ENCODE measurements at regions not wholly inside any gene's neighbourhood (a gene's known extent, or its start where the extent isn't known, plus 50 kb on each side); places are given as distances from the start of the nearest gene placed in this dataset.

DNA sequence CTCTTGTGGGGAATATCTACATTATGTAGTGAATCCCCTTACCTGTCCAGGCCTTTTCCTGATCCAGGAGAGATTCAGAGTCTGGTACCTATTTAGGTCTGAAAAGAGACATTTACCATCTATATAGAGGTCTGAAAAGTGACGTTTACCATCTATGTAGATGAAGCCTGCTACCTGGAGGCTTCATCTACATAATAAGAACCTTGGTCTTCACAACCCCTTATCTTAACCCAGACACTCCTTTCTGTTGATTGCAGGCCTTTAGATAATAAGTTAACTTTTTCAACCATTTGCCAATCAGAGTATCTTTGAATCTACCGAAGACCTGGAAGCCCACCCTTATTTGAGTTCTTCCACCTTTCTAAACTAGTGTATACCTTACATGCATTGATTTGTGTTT, 113.0 kb upstream of the DMRT1 start:
- no peak overlapping the region for H3K4me2 ChIP-seq
- no peak overlapping the region for H2AFZ ChIP-seq (ENCODE audit: low read depth)
- H3K4me3 ChIP-seq (IDR thresholded peaks at IDR 0.05; ENCODE audit: insufficient read depth, low read depth, low read length), result no peak overlapping the region
- H4K20me1 ChIP-seq (ENCODE audit: insufficient read depth), result no peaks in the 10 kb centered on the region
- no peaks in the 10 kb centered on the region for H3K36me3 ChIP-seq (ENCODE audit: insufficient read depth)
- TF ChIP-seq, protein P1, sequence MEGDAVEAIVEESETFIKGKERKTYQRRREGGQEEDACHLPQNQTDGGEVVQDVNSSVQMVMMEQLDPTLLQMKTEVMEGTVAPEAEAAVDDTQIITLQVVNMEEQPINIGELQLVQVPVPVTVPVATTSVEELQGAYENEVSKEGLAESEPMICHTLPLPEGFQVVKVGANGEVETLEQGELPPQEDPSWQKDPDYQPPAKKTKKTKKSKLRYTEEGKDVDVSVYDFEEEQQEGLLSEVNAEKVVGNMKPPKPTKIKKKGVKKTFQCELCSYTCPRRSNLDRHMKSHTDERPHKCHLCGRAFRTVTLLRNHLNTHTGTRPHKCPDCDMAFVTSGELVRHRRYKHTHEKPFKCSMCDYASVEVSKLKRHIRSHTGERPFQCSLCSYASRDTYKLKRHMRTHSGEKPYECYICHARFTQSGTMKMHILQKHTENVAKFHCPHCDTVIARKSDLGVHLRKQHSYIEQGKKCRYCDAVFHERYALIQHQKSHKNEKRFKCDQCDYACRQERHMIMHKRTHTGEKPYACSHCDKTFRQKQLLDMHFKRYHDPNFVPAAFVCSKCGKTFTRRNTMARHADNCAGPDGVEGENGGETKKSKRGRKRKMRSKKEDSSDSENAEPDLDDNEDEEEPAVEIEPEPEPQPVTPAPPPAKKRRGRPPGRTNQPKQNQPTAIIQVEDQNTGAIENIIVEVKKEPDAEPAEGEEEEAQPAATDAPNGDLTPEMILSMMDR (conservative IDR thresholded peaks at IDR 0.05; ENCODE audit: low read depth, low read length), result no peak
- no peaks in the 10 kb centered on the region for H3K4me1 ChIP-seq (ENCODE audit: low read depth, poor library complexity, severe bottlenecking)
- no peaks in the 10 kb centered on the region for H3K79me2 ChIP-seq (ENCODE audit: insufficient read depth, low read depth)
- H3K27me3 ChIP-seq (ENCODE audit: insufficient read depth, low read depth), result no peaks in the 10 kb centered on the region
- no peak overlapping the region for H3K9ac ChIP-seq
- no peak overlapping the region for H3K27ac ChIP-seq

DNA sequence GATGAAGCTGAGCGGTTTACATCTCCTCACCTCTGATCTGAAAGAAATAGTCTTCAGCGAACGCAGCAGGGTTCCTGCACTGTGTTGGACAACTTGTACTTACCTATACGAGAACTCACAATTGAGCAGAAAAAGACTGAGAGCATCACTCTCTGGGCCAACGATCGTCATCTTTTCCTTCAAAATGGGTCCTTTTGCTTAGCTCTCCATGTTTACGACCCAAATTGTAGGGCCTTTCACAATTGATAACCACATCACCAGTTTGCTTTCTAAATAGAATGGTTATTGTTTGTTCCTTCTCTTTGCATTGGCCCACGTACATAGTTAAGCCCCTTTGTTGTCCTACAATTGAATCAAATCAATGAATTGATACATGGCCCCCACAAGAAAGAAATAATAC, 110.0 kb upstream of the DMRT1 start:
- TF ChIP-seq, protein P1 (conservative IDR thresholded peaks at IDR 0.05; ENCODE audit: low read depth, low read length), result no peak
- Histone ChIP-seq H3K27ac (no peak overlapping the region), H3K27me3 (ENCODE audit: insufficient read depth, low read depth) (no peaks in the 10 kb centered on the region), H2AFZ (ENCODE audit: low read depth) (no peak overlapping the region), H3K9ac (no peak overlapping the region), H3K79me2 (ENCODE audit: insufficient read depth, low read depth) (no peaks in the 10 kb centered on the region), H3K36me3 (ENCODE audit: insufficient read depth) (no peaks in the 10 kb centered on the region), H3K4me1 (ENCODE audit: low read depth, poor library complexity, severe bottlenecking) (no peaks in the 10 kb centered on the region), H3K4me2 (no peak overlapping the region), H4K20me1 (ENCODE audit: insufficient read depth) (no peaks in the 10 kb centered on the region), H3K4me3 (IDR thresholded peaks at IDR 0.05; ENCODE audit: insufficient read depth, low read depth, low read length) (no peak overlapping the region)

DNA sequence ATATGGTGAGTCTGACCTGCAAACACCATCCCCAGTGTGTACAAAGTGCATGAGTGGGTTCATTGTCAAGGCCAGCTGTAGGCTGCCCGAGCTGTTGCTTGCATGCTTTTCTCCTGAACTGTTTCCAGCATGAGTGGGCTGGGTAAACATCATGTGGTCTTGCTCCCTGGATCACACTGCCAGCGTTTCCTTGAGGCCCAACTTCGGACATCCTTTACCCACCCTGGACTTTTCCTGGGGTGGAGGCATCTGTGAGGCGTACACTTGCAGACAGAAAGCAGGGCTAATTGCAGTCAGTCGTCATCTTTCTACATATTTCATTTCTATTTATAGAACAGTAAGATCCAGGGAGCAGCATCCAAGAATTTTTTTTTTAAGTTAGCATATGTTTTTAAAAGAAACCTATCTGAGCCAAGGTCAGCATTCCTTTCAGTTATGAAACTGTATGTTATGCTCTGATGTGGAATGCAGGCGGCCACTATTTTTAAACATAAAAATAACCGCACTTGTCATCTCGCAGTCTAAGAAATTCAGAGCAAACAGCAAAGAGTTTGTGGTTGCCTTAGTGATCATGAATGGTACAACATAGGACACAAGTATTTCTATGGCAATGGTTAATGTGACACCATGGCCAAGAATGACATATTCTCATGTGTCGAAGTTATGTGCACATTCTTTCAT, 106.5 kb upstream of the DMRT1 start:
- no peak overlapping the region for H3K4me3 ChIP-seq (IDR thresholded peaks at IDR 0.05; ENCODE audit: insufficient read depth, low read depth, low read length)
- H3K79me2 ChIP-seq (ENCODE audit: insufficient read depth, low read depth), result no peaks in the 10 kb centered on the region
- H3K36me3 ChIP-seq (ENCODE audit: insufficient read depth), result no peaks in the 10 kb centered on the region
- H4K20me1 ChIP-seq (ENCODE audit: insufficient read depth), result no peaks in the 10 kb centered on the region
- TF ChIP-seq, protein P1 (conservative IDR thresholded peaks at IDR 0.05; ENCODE audit: low read depth, low read length), result no peak
- H2AFZ ChIP-seq (ENCODE audit: low read depth), result no peak overlapping the region
- H3K27ac ChIP-seq, result no peak overlapping the region
- H3K27me3 ChIP-seq (ENCODE audit: insufficient read depth, low read depth), result no peaks in the 10 kb centered on the region
- no peak overlapping the region for H3K9ac ChIP-seq
- H3K4me2 ChIP-seq, result no peak overlapping the region
- no peaks in the 10 kb centered on the region for H3K4me1 ChIP-seq (ENCODE audit: low read depth, poor library complexity, severe bottlenecking)

DNA sequence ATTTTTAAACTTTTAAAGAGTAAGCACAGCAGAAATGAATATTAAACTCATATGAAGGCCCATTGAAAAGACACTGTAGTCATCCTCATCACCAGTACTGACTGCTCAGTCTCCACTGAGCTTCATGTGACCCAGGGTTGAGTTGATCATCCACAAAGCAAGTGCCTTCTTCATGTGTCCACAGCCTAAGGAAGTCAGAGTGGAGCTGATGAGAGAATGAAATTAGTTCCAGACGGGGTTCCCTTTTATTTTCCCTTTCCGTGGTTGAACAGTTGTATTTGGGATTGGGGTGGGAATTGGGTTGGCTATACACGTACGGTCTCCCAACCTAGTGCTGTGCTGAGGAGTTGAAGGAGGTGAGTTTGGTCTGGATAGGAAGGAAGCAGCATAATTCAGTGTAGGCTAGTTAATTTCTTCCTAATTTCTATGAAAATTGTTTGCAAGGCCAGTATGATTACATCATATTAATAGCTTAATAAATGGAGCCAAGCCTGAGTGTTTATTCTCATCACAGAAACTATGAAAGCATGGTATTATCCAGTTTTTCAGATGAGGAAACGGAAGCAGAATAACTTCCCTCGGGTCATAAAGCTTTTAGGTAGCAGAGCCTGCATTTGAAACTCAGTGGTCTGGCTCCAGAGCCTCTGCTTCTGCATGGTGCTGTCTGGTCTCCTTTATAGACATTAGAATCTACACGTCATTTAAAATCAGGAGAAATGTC, 103.9 kb upstream of the DMRT1 start:
- no peak overlapping the region for H3K4me3 ChIP-seq (IDR thresholded peaks at IDR 0.05; ENCODE audit: insufficient read depth, low read depth, low read length)
- no peaks in the 10 kb centered on the region for H4K20me1 ChIP-seq (ENCODE audit: insufficient read depth)
- H2AFZ ChIP-seq (ENCODE audit: low read depth), result no peak overlapping the region
- no peak overlapping the region for H3K27ac ChIP-seq
- no peak overlapping the region for H3K4me2 ChIP-seq
- H3K27me3 ChIP-seq (ENCODE audit: insufficient read depth, low read depth), result no peaks in the 10 kb centered on the region
- no peaks in the 10 kb centered on the region for H3K4me1 ChIP-seq (ENCODE audit: low read depth, poor library complexity, severe bottlenecking)
- no peak overlapping the region for H3K9ac ChIP-seq
- no peaks in the 10 kb centered on the region for H3K79me2 ChIP-seq (ENCODE audit: insufficient read depth, low read depth)
- no peaks in the 10 kb centered on the region for H3K36me3 ChIP-seq (ENCODE audit: insufficient read depth)
- TF ChIP-seq, protein P1 (conservative IDR thresholded peaks at IDR 0.05; ENCODE audit: low read depth, low read length), result no peak

Data from KMS-11 (cell line).